SK-N-SH (cell line): ENCODE measurements at regions not wholly inside any gene's neighbourhood (a gene's known extent, or its start where the extent isn't known, plus 50 kb on each side); places are given as distances from the start of the nearest gene placed in this dataset.

Experiments
- CTCF ChIA-PET: fragments of 300-600, 350-600 bp; formaldehyde crosslinking; extraction: SDS; loops from one replicate; lab custom pipeline; 2021; lab: Yijun Ruan, JAX
- POLR2A ChIA-PET: fragments of 350-600 bp; sonication (Branson Sonifier 250); formaldehyde crosslinking; extraction: SDS; loops from one replicate; lab custom pipeline; 2020; ENCODE audit warnings: antibody characterized with exemption, inconsistent platforms; lab: Yijun Ruan, JAX
- DNase-seq: peaks from one replicate; pipeline ENCODE4 v3.0.0; 2012
- H2AFZ ChIP-seq: fragments of 200-600 bp; sonication (generic); 2 replicates; pipeline ENCODE4 v1.8.1; 2016; ENCODE audit warnings: antibody characterized with exemption, mild to moderate bottlenecking, low read depth
- H3F3A ChIP-seq: fragments of 200-600 bp; sonication (generic); replicated peaks from 2 replicates; pipeline ENCODE3; 2016; ENCODE audit warnings: antibody characterized with exemption, mild to moderate bottlenecking; ENCODE audit not compliant: insufficient read depth
- H3K27ac ChIP-seq, 2 experiments: fragments of 200-500 bp in 1 of 2; fragments of 200-600 bp in 1 of 2; sonication (Bioruptor generic) in 1 of 2; sonication (generic), shearing (Covaris generic) in 1 of 2; 2 replicates each; pipeline versions ENCODE4 v1.5.1 to v1.6.1; 2014 to 2016; ENCODE audit warnings: low read depth in 2 of 2, inconsistent platforms in 1 of 2, low read length in 1 of 2, mild to moderate bottlenecking in 1 of 2, mixed read lengths in 1 of 2
- H3K27me3 ChIP-seq: fragments of 200-600 bp; sonication (generic), shearing (Covaris generic); 2 replicates; pipeline ENCODE4 v1.6.1; 2016; ENCODE audit warnings: mixed run types; ENCODE audit not compliant: insufficient read depth
- H3K36me3 ChIP-seq, 2 experiments: fragments of 200-500 bp in 1 of 2; fragments of 200-600 bp in 1 of 2; sonication (Bioruptor generic) in 1 of 2; sonication (generic) in 1 of 2; replicated peaks in 1 of 2; 2 replicates each; pipeline versions ENCODE3 to v1.5.1; 2014 to 2016; ENCODE audit warnings: low read length in 1 of 2, mild to moderate bottlenecking in 1 of 2; ENCODE audit not compliant: insufficient read depth in 2 of 2, control insufficient read depth in 1 of 2
- H3K4me1 ChIP-seq, 2 experiments: fragments of 200-500 bp in 1 of 2; fragments of 200-600 bp in 1 of 2; sonication (Bioruptor generic) in 1 of 2; sonication (generic), shearing (Covaris generic) in 1 of 2; 2 replicates each; pipeline versions ENCODE4 v1.5.1 to v1.6.1; 2014 to 2016; ENCODE audit warnings: low read depth in 1 of 2, low read length in 1 of 2, mixed run types in 1 of 2; ENCODE audit not compliant: insufficient read depth in 2 of 2, control insufficient read depth in 1 of 2
- H3K4me2 ChIP-seq: fragments of 200-600 bp; sonication (generic), shearing (Covaris generic); 2 replicates; pipeline ENCODE4 v1.6.1; 2017; ENCODE audit warnings: mixed run types
- H3K4me3 ChIP-seq, 2 experiments: fragments of 200-500 bp in 1 of 2; fragments of 200-600 bp in 1 of 2; sonication (Bioruptor generic) in 1 of 2; sonication (generic), shearing (Covaris generic) in 1 of 2; 2 replicates each; pipeline versions ENCODE4 v1.5.1 to v1.8.1; 2014 to 2016; ENCODE audit warnings: low read depth in 2 of 2, inconsistent platforms in 1 of 2, low read length in 1 of 2, mild to moderate bottlenecking in 1 of 2, mixed read lengths in 1 of 2, moderate library complexity in 1 of 2
- H3K79me2 ChIP-seq: fragments of 200-600 bp; sonication (generic); 2 replicates; pipeline ENCODE4 v1.8.1; 2017; ENCODE audit warnings: mild to moderate bottlenecking; ENCODE audit not compliant: insufficient read depth
- H3K9ac ChIP-seq: fragments of 200-600 bp; sonication (generic); 2 replicates; pipeline ENCODE4 v1.6.1; 2017; ENCODE audit warnings: mixed run types
- H3K9me2 ChIP-seq: fragments of 200-600 bp; sonication (generic); 2 replicates; pipeline ENCODE4 v1.6.1; 2017; ENCODE audit warnings: mixed run types
- H3K9me3 ChIP-seq: fragments of 200-600 bp; sonication (generic); 2 replicates; pipeline ENCODE4 v1.6.1; 2017; ENCODE audit warnings: mixed run types, mild to moderate bottlenecking, moderate library complexity
- H4K20me1 ChIP-seq: fragments of 200-600 bp; sonication (generic); 2 replicates; pipeline ENCODE4 v1.6.1; 2017; ENCODE audit warnings: mild to moderate bottlenecking, mixed run types; ENCODE audit not compliant: insufficient read depth
- CHD2 ChIP-seq: fragments of 150-350 bp; IDR thresholded peaks from 2 replicates; pipeline ENCODE4 v1.6.1; 2018; ENCODE audit warnings: low read length; ENCODE audit not compliant: partially characterized antibody
- EP300 ChIP-seq, 2 experiments: IDR thresholded peaks; 2 replicates each; pipeline versions ENCODE4 v1.4.0 to v1.6.1; 2012; ENCODE audit warnings: borderline replicate concordance in 1 of 2, low read depth in 1 of 2, low read length in 1 of 2
- EZH2phosphoT487 ChIP-seq: fragments of 200-600 bp; sonication (generic); IDR thresholded peaks from 2 replicates; pipeline ENCODE4 v1.6.1; 2017; ENCODE audit warnings: low read depth, mixed run types, mild to moderate bottlenecking, antibody characterized with exemption, moderate library complexity, borderline replicate concordance
- FOXJ3 ChIP-seq: sonication (generic); formaldehyde crosslinking; IDR thresholded peaks from 2 replicates; pipeline ENCODE4 v1.5.1; 2020; ENCODE audit warnings: mild to moderate bottlenecking, missing genetic modification reagents
- GABPA ChIP-seq: IDR thresholded peaks from 2 replicates; pipeline ENCODE4 v1.4.0; 2012; ENCODE audit warnings: low read depth, mild to moderate bottlenecking
- GATA2 ChIP-seq: sonication (generic); formaldehyde crosslinking; IDR thresholded peaks from 2 replicates; pipeline ENCODE4 v1.5.0; 2020; ENCODE audit warnings: mild to moderate bottlenecking, missing genetic modification reagents
- JUND ChIP-seq: IDR thresholded peaks from 2 replicates; pipeline ENCODE4 v1.4.0; 2012
- MEF2A ChIP-seq: IDR thresholded peaks from 2 replicates; pipeline ENCODE4 v1.4.0; 2012; ENCODE audit warnings: low read depth, borderline replicate concordance
- MXI1 ChIP-seq: IDR thresholded peaks from 2 replicates; pipeline ENCODE4 v1.6.1; 2012; ENCODE audit warnings: mild to moderate bottlenecking, low read depth, low read length, improper control_type of control experiment
- NRF1 ChIP-seq: IDR thresholded peaks from 2 replicates; pipeline ENCODE4 v1.6.1; 2012; ENCODE audit warnings: low read depth, mild to moderate bottlenecking, low read length
- POLR2AphosphoS5 ChIP-seq: IDR thresholded peaks from 2 replicates; pipeline ENCODE4 v1.6.1; 2012; ENCODE audit warnings: low read depth, low read length
- RCOR1 ChIP-seq: fragments of 150-350 bp; IDR thresholded peaks from 2 replicates; pipeline ENCODE4 v1.6.1; 2017; ENCODE audit warnings: antibody characterized with exemption, low read length
- RFX5 ChIP-seq: IDR thresholded peaks from 2 replicates; pipeline ENCODE4 v1.6.1; 2012; ENCODE audit warnings: mild to moderate bottlenecking, improper control_type of control experiment, low read length
- SIN3A ChIP-seq: IDR thresholded peaks from 2 replicates; pipeline ENCODE4 v1.6.1; 2012; ENCODE audit warnings: low read depth, mild to moderate bottlenecking, low read length, moderate library complexity, borderline replicate concordance
- SMC3 ChIP-seq: IDR thresholded peaks from 2 replicates; pipeline ENCODE4 v1.6.1; 2012; ENCODE audit warnings: low read depth, low read length, improper control_type of control experiment
- USF1 ChIP-seq: IDR thresholded peaks from 2 replicates; pipeline ENCODE4 v1.4.0; 2012; ENCODE audit warnings: low read depth, borderline replicate concordance
- USF2 ChIP-seq: fragments of 150-350 bp; IDR thresholded peaks from 2 replicates; pipeline ENCODE4 v1.6.1; 2017; ENCODE audit warnings: antibody characterized with exemption, low read length, low read depth, borderline replicate concordance
- WGBS: methylation state at CpG from one replicate; pipeline ENCODE4 v1.1.6; 2017; ENCODE audit warnings: low lambda C conversion rate; 5-methylcytosine and 5-hydroxymethylcytosine counted together
- TF ChIP-seq, protein P1 (sequence below): IDR thresholded peaks from 2 replicates; pipeline ENCODE4; 2012
- TF ChIP-seq, protein P2 (sequence below): fragments of 150-350 bp; IDR thresholded peaks from 2 replicates; pipeline ENCODE4 v1.6.1; 2016; ENCODE audit warnings: mild to moderate bottlenecking, low read depth, low read length

DNA sequence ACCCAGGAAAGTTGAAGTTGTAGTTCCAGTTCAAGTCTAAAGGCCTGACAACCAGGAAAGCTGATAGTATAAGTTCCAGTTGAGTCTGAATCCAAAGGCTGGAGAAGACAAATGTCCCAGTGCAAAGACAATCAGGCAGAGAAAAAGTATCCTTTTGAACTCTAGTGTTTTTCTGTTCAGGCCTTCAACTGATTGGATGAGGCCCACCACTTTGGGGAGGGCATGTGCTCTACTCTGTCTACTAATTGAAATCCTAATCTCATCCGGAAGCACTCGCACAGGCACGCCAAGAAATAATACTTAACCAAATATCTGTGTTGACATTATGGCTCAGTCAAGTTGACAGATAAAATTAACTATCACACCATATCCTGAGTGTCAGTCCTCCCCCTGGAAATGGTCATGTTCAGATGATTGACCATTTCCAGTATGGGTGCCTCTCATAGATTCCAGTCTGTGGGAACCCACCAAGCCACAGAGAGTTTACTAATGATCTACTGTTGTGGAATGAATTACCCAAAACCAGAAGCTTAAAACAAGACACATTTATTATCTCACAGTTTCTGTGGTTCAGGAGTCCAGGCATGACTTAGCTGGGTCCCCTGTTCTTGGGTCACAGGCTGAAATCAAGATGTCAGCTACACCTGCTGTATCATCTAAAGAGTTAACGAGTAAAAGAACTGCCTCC, 296.3 kb upstream of the ZP4 start:
- Histone ChIP-seq H3K9me2 (no peaks in the 10 kb centered on the region), H3K79me2 (no peaks in the 10 kb centered on the region), H3F3A (no peaks in the 10 kb centered on the region), H3K27me3 (no peaks in the 10 kb centered on the region), H4K20me1 (no peaks in the 10 kb centered on the region), H2AFZ (no peak overlapping the region), H3K9me3 (no peaks in the 10 kb centered on the region), H3K27ac (no peak overlapping the region), H3K4me2 (no peak overlapping the region), H3K9ac (no peak overlapping the region), H3K4me1 (no peaks in the 10 kb centered on the region), H3K4me3 (no peak overlapping the region), H3K36me3 (no peaks in the 10 kb centered on the region)
- DNase-seq: no peak
- WGBS: 61% methylated on average over 4 of the region's 4 CpGs
- ChIA-PET CTCF (no interaction called here), POLR2A (no interaction called here)
- TF ChIP-seq MEF2A (no peak), GABPA (no peak), JUND (no peak), MXI1 (no peak), GATA2 (no peak), POLR2AphosphoS5 (no peak), SIN3A (no peak), FOXJ3 (CRISPR knock-in tag) (no peak), EZH2phosphoT487 (no peak), RCOR1 (no peak), SMC3 (no peak), NRF1 (no peak), CHD2 (no peak), EP300 (IDR thresholded peaks at IDR 0.05; ENCODE audit: borderline replicate concordance in 1 of 2, low read depth in 1 of 2, low read length in 1 of 2) (no peak), RFX5 (no peak), USF1 (no peak), USF2 (no peak)
- TF ChIP-seq, protein P1, sequence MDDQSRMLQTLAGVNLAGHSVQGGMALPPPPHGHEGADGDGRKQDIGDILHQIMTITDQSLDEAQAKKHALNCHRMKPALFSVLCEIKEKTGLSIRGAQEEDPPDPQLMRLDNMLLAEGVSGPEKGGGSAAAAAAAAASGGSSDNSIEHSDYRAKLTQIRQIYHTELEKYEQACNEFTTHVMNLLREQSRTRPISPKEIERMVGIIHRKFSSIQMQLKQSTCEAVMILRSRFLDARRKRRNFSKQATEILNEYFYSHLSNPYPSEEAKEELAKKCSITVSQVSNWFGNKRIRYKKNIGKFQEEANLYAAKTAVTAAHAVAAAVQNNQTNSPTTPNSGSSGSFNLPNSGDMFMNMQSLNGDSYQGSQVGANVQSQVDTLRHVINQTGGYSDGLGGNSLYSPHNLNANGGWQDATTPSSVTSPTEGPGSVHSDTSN: no peak
- TF ChIP-seq, protein P2, sequence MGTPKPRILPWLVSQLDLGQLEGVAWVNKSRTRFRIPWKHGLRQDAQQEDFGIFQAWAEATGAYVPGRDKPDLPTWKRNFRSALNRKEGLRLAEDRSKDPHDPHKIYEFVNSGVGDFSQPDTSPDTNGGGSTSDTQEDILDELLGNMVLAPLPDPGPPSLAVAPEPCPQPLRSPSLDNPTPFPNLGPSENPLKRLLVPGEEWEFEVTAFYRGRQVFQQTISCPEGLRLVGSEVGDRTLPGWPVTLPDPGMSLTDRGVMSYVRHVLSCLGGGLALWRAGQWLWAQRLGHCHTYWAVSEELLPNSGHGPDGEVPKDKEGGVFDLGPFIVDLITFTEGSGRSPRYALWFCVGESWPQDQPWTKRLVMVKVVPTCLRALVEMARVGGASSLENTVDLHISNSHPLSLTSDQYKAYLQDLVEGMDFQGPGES: no peak
